ENCODE measurements at regions not wholly inside any gene's neighbourhood (a gene's known extent, or its start where the extent isn't known, plus 50 kb on each side); places are given as distances from the start of the nearest gene placed in this dataset.

DNA sequence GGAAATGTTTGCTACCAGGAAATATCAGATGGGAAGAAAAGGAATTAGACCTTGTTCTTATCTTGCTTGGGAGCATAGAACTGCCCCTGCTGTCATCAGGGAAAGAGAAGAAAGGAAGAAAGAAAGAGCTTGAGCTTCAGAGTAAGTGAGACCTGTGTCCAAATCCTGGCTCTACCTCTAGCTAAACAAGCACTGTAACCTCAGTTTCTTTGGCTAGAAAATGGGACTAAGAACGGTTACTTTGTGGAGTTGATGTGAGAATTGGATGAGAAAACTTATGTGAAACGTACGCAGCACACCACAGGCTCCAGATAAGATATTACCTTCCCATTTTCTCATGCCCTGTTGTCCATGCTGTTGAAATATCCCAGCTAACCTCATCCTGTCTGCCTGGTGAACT is 57.1 kb upstream of the CREB3L1 start:
- TF ChIP-seq, protein P1, sequence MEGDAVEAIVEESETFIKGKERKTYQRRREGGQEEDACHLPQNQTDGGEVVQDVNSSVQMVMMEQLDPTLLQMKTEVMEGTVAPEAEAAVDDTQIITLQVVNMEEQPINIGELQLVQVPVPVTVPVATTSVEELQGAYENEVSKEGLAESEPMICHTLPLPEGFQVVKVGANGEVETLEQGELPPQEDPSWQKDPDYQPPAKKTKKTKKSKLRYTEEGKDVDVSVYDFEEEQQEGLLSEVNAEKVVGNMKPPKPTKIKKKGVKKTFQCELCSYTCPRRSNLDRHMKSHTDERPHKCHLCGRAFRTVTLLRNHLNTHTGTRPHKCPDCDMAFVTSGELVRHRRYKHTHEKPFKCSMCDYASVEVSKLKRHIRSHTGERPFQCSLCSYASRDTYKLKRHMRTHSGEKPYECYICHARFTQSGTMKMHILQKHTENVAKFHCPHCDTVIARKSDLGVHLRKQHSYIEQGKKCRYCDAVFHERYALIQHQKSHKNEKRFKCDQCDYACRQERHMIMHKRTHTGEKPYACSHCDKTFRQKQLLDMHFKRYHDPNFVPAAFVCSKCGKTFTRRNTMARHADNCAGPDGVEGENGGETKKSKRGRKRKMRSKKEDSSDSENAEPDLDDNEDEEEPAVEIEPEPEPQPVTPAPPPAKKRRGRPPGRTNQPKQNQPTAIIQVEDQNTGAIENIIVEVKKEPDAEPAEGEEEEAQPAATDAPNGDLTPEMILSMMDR (IDR thresholded peaks at IDR 0.05; ENCODE audit: borderline replicate concordance, extremely low read depth, low read length, poor library complexity, severe bottlenecking) = no peak
- no peak for TF ChIP-seq EZH2 (IDR thresholded peaks at IDR 0.05; ENCODE audit: borderline replicate concordance, low read depth, low read length, severe bottlenecking)
